Loucy (cell line): ENCODE measurements at regions not wholly inside any gene's neighbourhood (a gene's known extent, or its start where the extent isn't known, plus 50 kb on each side); places are given as distances from the start of the nearest gene placed in this dataset.

Experiments used
- H2AFZ ChIP-seq: fragments of 200-600 bp; sonication (generic); 2 replicates; pipeline ENCODE4 v1.6.0; 2016; ENCODE audit warnings: antibody characterized with exemption, mild to moderate bottlenecking, low read length, moderate library complexity
- H3F3A ChIP-seq: fragments of 200-600 bp; 2 replicates; pipeline ENCODE4 v1.6.0; 2016; ENCODE audit warnings: antibody characterized with exemption, low read depth, mild to moderate bottlenecking
- H3K27me3 ChIP-seq: fragments of 200-600 bp; sonication (generic); 2 replicates; pipeline ENCODE4 v1.6.1; 2014; ENCODE audit warnings: low read length, mild to moderate bottlenecking; ENCODE audit not compliant: insufficient read depth, poor library complexity, severe bottlenecking
- H3K36me3 ChIP-seq: fragments of 200-600 bp; sonication (generic); 2 replicates; pipeline ENCODE4 v1.6.1; 2016; ENCODE audit warnings: low read length; ENCODE audit not compliant: insufficient read depth
- H3K4me1 ChIP-seq: fragments of 200-600 bp; sonication (generic); 2 replicates; pipeline ENCODE4 v1.5.1; 2014; ENCODE audit warnings: low read length, mild to moderate bottlenecking; ENCODE audit not compliant: insufficient read depth, poor library complexity, severe bottlenecking
- H3K4me2 ChIP-seq: fragments of 200-600 bp; sonication (generic); 2 replicates; pipeline ENCODE4 v1.6.0; 2014; ENCODE audit warnings: antibody characterized with exemption, low read length, low read depth, mild to moderate bottlenecking; ENCODE audit not compliant: poor library complexity, severe bottlenecking
- H3K4me3 ChIP-seq: fragments of 200-600 bp; sonication (generic); 2 replicates; pipeline ENCODE4 v1.5.1; 2014; ENCODE audit warnings: low read length, mild to moderate bottlenecking, mixed read lengths; ENCODE audit not compliant: poor library complexity, severe bottlenecking
- H3K79me2 ChIP-seq: fragments of 200-600 bp; sonication (generic); 2 replicates; pipeline ENCODE4 v1.6.1; 2014; ENCODE audit warnings: low read length; ENCODE audit not compliant: insufficient read depth
- H3K9ac ChIP-seq: fragments of 200-600 bp; sonication (generic); 2 replicates; pipeline ENCODE4 v1.6.0; 2014; ENCODE audit warnings: mild to moderate bottlenecking, low read depth, low read length, moderate library complexity; ENCODE audit not compliant: poor library complexity, severe bottlenecking
- H3K9me2 ChIP-seq: fragments of 200-600 bp; sonication (generic); replicated peaks from 2 replicates; pipeline ENCODE4 v1.6.1; 2016; ENCODE audit warnings: low read depth, low read length, mixed read lengths
- H3K9me3 ChIP-seq: fragments of 200-600 bp; sonication (generic); 2 replicates; pipeline ENCODE4 v1.6.1; 2014; ENCODE audit warnings: mild to moderate bottlenecking, antibody characterized with exemption, low read length, low read depth; ENCODE audit not compliant: insufficient read depth
- H4K20me1 ChIP-seq: fragments of 200-600 bp; sonication (generic); 2 replicates; pipeline ENCODE4 v1.6.0; 2014; ENCODE audit warnings: antibody characterized with exemption, low read length, mild to moderate bottlenecking; ENCODE audit not compliant: insufficient read depth, poor library complexity, severe bottlenecking
- EZH2phosphoT487 ChIP-seq: fragments of 200-600 bp; IDR thresholded peaks from 2 replicates; pipeline ENCODE4 v1.6.1; 2018; ENCODE audit warnings: antibody characterized with exemption, mild to moderate bottlenecking, moderate library complexity, borderline replicate concordance
- TF ChIP-seq, protein P1 (sequence below): fragments of 200-600 bp; sonication (generic); conservative IDR thresholded peaks from 2 replicates; pipeline ENCODE4 v1.5.1; 2014; ENCODE audit warnings: mild to moderate bottlenecking, antibody characterized with exemption, low read length

DNA sequence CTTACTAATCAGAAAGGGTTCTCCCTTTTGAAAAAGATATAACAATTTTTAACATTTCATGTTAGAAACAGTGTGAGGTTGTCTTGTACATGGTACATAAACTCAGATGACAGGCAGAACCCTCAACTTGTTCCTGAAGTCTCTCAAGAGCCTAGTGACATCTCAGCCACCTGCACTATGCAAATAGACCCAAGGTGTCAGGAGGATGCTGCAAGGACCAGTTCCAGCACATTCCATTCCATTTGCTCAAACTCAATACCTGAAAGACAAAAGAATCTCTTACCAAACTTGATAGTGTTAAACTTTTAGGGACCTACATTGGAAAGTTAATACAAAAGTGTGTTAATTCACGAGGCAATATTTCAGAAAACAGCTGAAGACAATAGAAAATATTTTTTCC is 544.6 kb downstream of the CETN3 start:
- H3K36me3 ChIP-seq: no peaks in the 10 kb centered on the region
- H3K4me1 ChIP-seq: no peaks in the 10 kb centered on the region
- no peaks in the 10 kb centered on the region for H3F3A ChIP-seq
- H2AFZ ChIP-seq: no peak overlapping the region
- no peak overlapping the region for H3K4me3 ChIP-seq
- H3K27me3 ChIP-seq: no peaks in the 10 kb centered on the region
- no peaks in the 10 kb centered on the region for H3K9me3 ChIP-seq
- H3K79me2 ChIP-seq: no peaks in the 10 kb centered on the region
- H3K9ac ChIP-seq: no peak overlapping the region
- no peaks in the 10 kb centered on the region for H4K20me1 ChIP-seq
- no peak for TF ChIP-seq EZH2phosphoT487
- TF ChIP-seq, protein P1, sequence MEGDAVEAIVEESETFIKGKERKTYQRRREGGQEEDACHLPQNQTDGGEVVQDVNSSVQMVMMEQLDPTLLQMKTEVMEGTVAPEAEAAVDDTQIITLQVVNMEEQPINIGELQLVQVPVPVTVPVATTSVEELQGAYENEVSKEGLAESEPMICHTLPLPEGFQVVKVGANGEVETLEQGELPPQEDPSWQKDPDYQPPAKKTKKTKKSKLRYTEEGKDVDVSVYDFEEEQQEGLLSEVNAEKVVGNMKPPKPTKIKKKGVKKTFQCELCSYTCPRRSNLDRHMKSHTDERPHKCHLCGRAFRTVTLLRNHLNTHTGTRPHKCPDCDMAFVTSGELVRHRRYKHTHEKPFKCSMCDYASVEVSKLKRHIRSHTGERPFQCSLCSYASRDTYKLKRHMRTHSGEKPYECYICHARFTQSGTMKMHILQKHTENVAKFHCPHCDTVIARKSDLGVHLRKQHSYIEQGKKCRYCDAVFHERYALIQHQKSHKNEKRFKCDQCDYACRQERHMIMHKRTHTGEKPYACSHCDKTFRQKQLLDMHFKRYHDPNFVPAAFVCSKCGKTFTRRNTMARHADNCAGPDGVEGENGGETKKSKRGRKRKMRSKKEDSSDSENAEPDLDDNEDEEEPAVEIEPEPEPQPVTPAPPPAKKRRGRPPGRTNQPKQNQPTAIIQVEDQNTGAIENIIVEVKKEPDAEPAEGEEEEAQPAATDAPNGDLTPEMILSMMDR: no peak
- no peak overlapping the region for H3K4me2 ChIP-seq
- H3K9me2 ChIP-seq: no peaks in the 10 kb centered on the region

DNA sequence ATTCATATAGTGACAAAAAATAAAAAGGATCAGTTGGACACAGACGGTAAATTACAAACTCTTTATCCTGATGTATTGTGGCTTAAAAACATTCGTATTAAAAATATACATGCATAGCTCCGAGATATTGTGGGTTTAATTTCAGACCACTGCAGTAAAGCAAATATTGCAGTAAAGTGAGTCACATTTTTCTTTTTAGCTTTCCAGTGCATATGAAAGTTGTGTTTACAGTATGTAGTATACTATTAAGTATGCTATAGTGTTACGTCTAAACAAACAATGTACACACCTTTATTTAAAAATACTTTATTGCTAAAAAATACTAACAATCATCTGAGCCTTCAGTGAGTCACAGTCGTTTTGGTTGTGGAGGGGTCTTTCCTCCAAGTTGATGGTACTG is 551.8 kb downstream of the CETN3 start:
- Histone ChIP-seq H3K79me2 (no peaks in the 10 kb centered on the region), H3K4me3 (no peak overlapping the region)

DNA sequence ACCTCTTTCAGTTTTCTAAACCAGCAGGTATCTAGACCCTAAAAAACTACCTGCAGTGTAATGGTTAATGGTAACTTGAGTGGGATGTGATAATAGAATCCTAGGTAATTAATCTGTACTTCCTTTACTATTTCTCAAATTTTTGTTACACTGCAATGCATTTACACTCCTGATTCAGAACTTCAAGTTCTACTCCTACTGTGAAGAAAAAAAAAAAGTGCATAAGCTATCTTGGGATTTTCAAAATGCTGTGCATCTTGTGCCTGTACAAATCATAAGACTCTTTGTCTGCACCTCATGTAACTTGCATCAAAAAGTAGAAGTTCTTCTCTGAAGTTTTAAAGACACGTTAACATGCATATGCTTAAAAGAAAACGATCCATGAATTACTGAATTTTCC is 554.1 kb downstream of the CETN3 start:
- H3K36me3 ChIP-seq: no peaks in the 10 kb centered on the region
- no peaks in the 10 kb centered on the region for H3K79me2 ChIP-seq

More for the DNA sequence above, 551.8 kb downstream of the CETN3 start:
- Histone ChIP-seq H4K20me1 (no peaks in the 10 kb centered on the region), H3K9me2 (no peaks in the 10 kb centered on the region), H3K4me2 (no peak overlapping the region), H3F3A (no peaks in the 10 kb centered on the region), H3K27me3 (no peaks in the 10 kb centered on the region), H2AFZ (no peak overlapping the region), H3K4me1 (no peaks in the 10 kb centered on the region), H3K9me3 (no peaks in the 10 kb centered on the region), H3K36me3 (no peaks in the 10 kb centered on the region), H3K9ac (no peak overlapping the region)
- TF ChIP-seq EZH2phosphoT487: no peak
- TF ChIP-seq, protein P1: no peak

More for the DNA sequence above, 554.1 kb downstream of the CETN3 start:
- TF ChIP-seq EZH2phosphoT487: no peak
- TF ChIP-seq, protein P1: no peak
- Histone ChIP-seq H3K4me3 (no peak overlapping the region), H3K4me2 (no peak overlapping the region), H4K20me1 (no peaks in the 10 kb centered on the region), H3K9ac (no peak overlapping the region), H3K4me1 (peaks cover 1% of the 10 kb centered on the region), H3K27me3 (no peaks in the 10 kb centered on the region), H3K9me2 (no peaks in the 10 kb centered on the region), H3F3A (no peaks in the 10 kb centered on the region), H2AFZ (no peak overlapping the region), H3K9me3 (no peaks in the 10 kb centered on the region)
